Endothelial cell of umbilical vein (primary cell): ENCODE measurements at regions not wholly inside any gene's neighbourhood (a gene's known extent, or its start where the extent isn't known, plus 50 kb on each side); places are given as distances from the start of the nearest gene placed in this dataset.

Experiments used
- BruUV-seq: library from RNA; stranded (reverse); fragments of 400-500 nt; replicated peaks from 2 replicates; lab custom pipeline; 2021; lab: Mats Ljungman, UMichigan
- CTCF ChIA-PET: fragments of 300-600, 350-600 bp; sonication (Branson Sonifier 250); formaldehyde crosslinking; loops from one replicate; lab custom pipeline; 2021; ENCODE audit warnings: antibody characterized with exemption, inconsistent platforms; lab: Charles Lee
- POLR2A ChIA-PET: fragments of 300-600, 350-600 bp; sonication (Branson Sonifier 250); formaldehyde crosslinking; loops from one replicate; lab custom pipeline; 2021; ENCODE audit warnings: antibody characterized with exemption, inconsistent platforms; lab: Charles Lee
- DNase-seq: peaks from one replicate; pipeline ENCODE4 v3.0.0-alpha.2; 2011; ENCODE audit warnings: low read depth, low spot score
- FAIRE-seq: peaks from 2 replicates; lab custom pipeline; 2011; peaks lifted over from hg19 to GRCh38; lab: Jason Lieb, UNC
- H2AFZ ChIP-seq: 2 replicates; pipeline ENCODE4 v1.6.0; 2012; ENCODE audit warnings: low read depth, low read length, control low read depth, inconsistent platforms
- H3K27ac ChIP-seq: 2 replicates; pipeline ENCODE4 v1.5.1; 2011; ENCODE audit warnings: low read depth, mild to moderate bottlenecking, control low read depth, low read length, moderate library complexity; ENCODE audit not compliant: insufficient read depth
- H3K27me3 ChIP-seq, 2 experiments: 2 replicates each; pipeline versions ENCODE4 v1.6.0 to v1.6.1; 2011; ENCODE audit warnings: low read length in 2 of 2, mixed read lengths in 1 of 2; ENCODE audit not compliant: control insufficient read depth in 2 of 2, insufficient read depth in 2 of 2
- H3K36me3 ChIP-seq, 2 experiments: 2 replicates in 1 of 2; 3 replicates in 1 of 2; pipeline ENCODE4 v1.5.1; 2011; ENCODE audit warnings: low read length in 2 of 2, mild to moderate bottlenecking in 1 of 2, moderate library complexity in 1 of 2; ENCODE audit not compliant: control insufficient read depth in 2 of 2, insufficient read depth in 2 of 2; ENCODE audit errors: extremely low read depth in 1 of 2
- H3K4me1 ChIP-seq: 3 replicates; pipeline ENCODE4 v1.5.1; 2011; ENCODE audit warnings: mild to moderate bottlenecking, low read length; ENCODE audit not compliant: control insufficient read depth, insufficient read depth; ENCODE audit errors: extremely low read depth
- H3K4me2 ChIP-seq: 2 replicates; pipeline ENCODE4 v1.6.1; 2011; ENCODE audit warnings: low read length, control low read depth, mixed read lengths; ENCODE audit not compliant: insufficient read depth
- H3K4me3 ChIP-seq, 3 experiments: fragments of 200-600 bp in 1 of 3; sonication (generic), shearing (Covaris generic) in 1 of 3; replicated peaks in 1 of 3; 2 replicates each; pipeline ENCODE4 v1.5.1; 2011 to 2016; ENCODE audit warnings: control low read depth in 3 of 3, low read length in 3 of 3, mild to moderate bottlenecking in 2 of 3, inconsistent platforms in 1 of 3, low read depth in 1 of 3, moderate library complexity in 1 of 3; ENCODE audit not compliant: insufficient read depth in 1 of 3
- H3K79me2 ChIP-seq: 2 replicates; pipeline ENCODE4 v1.6.0; 2012; ENCODE audit warnings: low read length, inconsistent platforms; ENCODE audit not compliant: control insufficient read depth, insufficient read depth
- H3K9ac ChIP-seq: replicated peaks from 2 replicates; pipeline ENCODE3; 2011; ENCODE audit warnings: low read length, control low read depth; ENCODE audit not compliant: insufficient read depth; ENCODE audit errors: extremely low read depth
- H3K9me1 ChIP-seq: replicated peaks from 3 replicates; pipeline ENCODE4 v1.6.0; 2011; ENCODE audit warnings: mild to moderate bottlenecking, low read length; ENCODE audit not compliant: control insufficient read depth, insufficient read depth; ENCODE audit errors: extremely low read depth
- H3K9me3 ChIP-seq: replicated peaks from 2 replicates; pipeline ENCODE4 v1.5.1; 2012; ENCODE audit warnings: low read length, inconsistent platforms; ENCODE audit not compliant: control insufficient read depth, insufficient read depth
- H4K20me1 ChIP-seq: replicated peaks from 2 replicates; pipeline ENCODE3; 2011; ENCODE audit warnings: mild to moderate bottlenecking, low read length; ENCODE audit not compliant: control insufficient read depth, insufficient read depth; ENCODE audit errors: extremely low read depth
- CTCF ChIP-seq, 2 donors: IDR thresholded peaks; 1 replicate in 1 of 2; 2 replicates in 1 of 2; pipeline ENCODE4 v1.5.1; 2011; ENCODE audit warnings: low read length in 2 of 2, mild to moderate bottlenecking in 2 of 2, moderate library complexity in 2 of 2, control low read depth in 1 of 2, inconsistent platforms in 1 of 2, low read depth in 1 of 2; ENCODE audit not compliant: insufficient read depth in 1 of 2; ENCODE audit errors: extremely low read depth in 1 of 2
- EZH2 ChIP-seq: IDR thresholded peaks from 2 replicates; pipeline ENCODE4 v1.6.1; 2012; ENCODE audit warnings: borderline replicate concordance, low read depth, mild to moderate bottlenecking, moderate library complexity, low read length, inconsistent platforms; ENCODE audit not compliant: severe bottlenecking
- FOS ChIP-seq: IDR thresholded peaks from 2 replicates; pipeline ENCODE4 v1.6.1; 2011; ENCODE audit warnings: mild to moderate bottlenecking, low read length, moderate library complexity, borderline replicate concordance; ENCODE audit not compliant: insufficient read depth
- GATA2 ChIP-seq: IDR thresholded peaks from 2 replicates; pipeline ENCODE4 v1.7.0; 2011; ENCODE audit warnings: low read depth, mild to moderate bottlenecking, moderate library complexity, mixed read lengths, low read length; ENCODE audit not compliant: insufficient read length, insufficient read depth
- JUN ChIP-seq: IDR thresholded peaks from 2 replicates; pipeline ENCODE4 v1.6.1; 2011; ENCODE audit warnings: borderline replicate concordance, low read depth; ENCODE audit not compliant: insufficient read length, insufficient read depth
- MAX ChIP-seq: IDR thresholded peaks from 2 replicates; pipeline ENCODE4 v1.6.1; 2011; ENCODE audit not compliant: insufficient read depth, insufficient read length
- MYC ChIP-seq: IDR thresholded peaks from one replicate; pipeline ENCODE4 v1.6.1; 2011; ENCODE audit warnings: mild to moderate bottlenecking, low read depth, low read length
- POLR2A ChIP-seq: IDR thresholded peaks from 2 replicates; pipeline ENCODE4 v1.6.1; 2012; ENCODE audit warnings: low read depth, mild to moderate bottlenecking, control low read depth, low read length
- POLR2AphosphoS5 ChIP-seq: IDR thresholded peaks from 2 replicates; pipeline ENCODE4 v1.6.1; 2012; ENCODE audit warnings: low read depth, mild to moderate bottlenecking, control low read depth, low read length, moderate library complexity; ENCODE audit not compliant: insufficient read depth
- dilution Hi-C: fragments of 300-500 bp; cut with MboI; formaldehyde crosslinking; loops from one replicate; pipeline ENCODE4 v1.15.0; 2019; ENCODE audit warnings: low sequenced_read_pairs; ENCODE audit not compliant: extremely low pct_ligation_motif_present
- intact Hi-C: fragments of 100-400 bp; cut with micrococcal nuclease; formaldehyde crosslinking; loops from one replicate; pipeline ENCODE4 v1.10.0; 2022

- FAIRE-seq (no peak), DNase-seq (no peak)
- Histone ChIP-seq H3K79me2 (no peaks in the 10 kb centered on the region), H3K9me1 (no peaks in the 10 kb centered on the region), H3K4me1 (no peaks in the 10 kb centered on the region), H3K9ac (no peak overlapping the region), H2AFZ (no peak overlapping the region), H3K36me3 (no peaks in the 10 kb centered on the region), H3K27me3 (no peaks in the 10 kb centered on the region), H3K9me3 (no peaks in the 10 kb centered on the region), H3K4me3 (no peak overlapping the region), H4K20me1 (no peaks in the 10 kb centered on the region), H3K4me2 (no peak overlapping the region), H3K27ac (no peak overlapping the region)
- CTCF ChIA-PET: no interaction called here
- intact Hi-C loops (no loop called here), dilution Hi-C loops (no loop called here)
- POLR2A ChIA-PET: no interaction called here
- no peak for TF ChIP-seq MAX
- no peak for TF ChIP-seq GATA2
- no peak for TF ChIP-seq CTCF (IDR thresholded peaks at IDR 0.05; ENCODE audit: extremely low read depth in 1 of 2, insufficient read depth in 1 of 2, low read depth in 1 of 2, low read length in 2 of 2)
- TF ChIP-seq FOS: no peak
- TF ChIP-seq POLR2A: no peak
- no peak for TF ChIP-seq POLR2AphosphoS5
- no peak for TF ChIP-seq EZH2
- no peak for TF ChIP-seq JUN
- no peak for TF ChIP-seq MYC
- BruUV-seq: no TSS peak
Observed at GRCh38 chr3:94896994-94897393, 834.1 kb downstream of the NSUN3 start.
